ENCODE measurements at regions not wholly inside any gene's neighbourhood (a gene's known extent, or its start where the extent isn't known, plus 50 kb on each side); places are given as distances from the start of the nearest gene placed in this dataset.

DNA sequence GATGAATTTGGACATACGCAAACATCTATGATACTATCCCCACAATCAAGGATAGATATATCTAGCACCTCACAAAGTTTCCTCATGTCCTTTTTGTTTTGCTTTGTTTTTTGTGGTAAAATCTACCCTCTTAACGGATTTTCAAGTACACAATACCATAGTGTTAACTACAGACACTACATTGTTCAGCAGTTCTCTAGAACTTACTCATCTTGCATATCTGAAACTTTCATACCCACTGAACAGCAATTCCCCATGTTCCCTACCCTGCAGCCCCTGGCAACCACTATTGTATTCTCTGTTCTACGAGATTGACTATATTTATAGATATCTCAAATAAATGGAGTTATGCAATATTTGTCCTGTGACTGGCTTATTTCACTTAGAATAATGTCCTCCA lies 58.1 kb upstream of the TJP1 start:
- no peak for DNase-seq (ENCODE audit: low read depth in 2 of 3, low spot score in 1 of 3)

DNA sequence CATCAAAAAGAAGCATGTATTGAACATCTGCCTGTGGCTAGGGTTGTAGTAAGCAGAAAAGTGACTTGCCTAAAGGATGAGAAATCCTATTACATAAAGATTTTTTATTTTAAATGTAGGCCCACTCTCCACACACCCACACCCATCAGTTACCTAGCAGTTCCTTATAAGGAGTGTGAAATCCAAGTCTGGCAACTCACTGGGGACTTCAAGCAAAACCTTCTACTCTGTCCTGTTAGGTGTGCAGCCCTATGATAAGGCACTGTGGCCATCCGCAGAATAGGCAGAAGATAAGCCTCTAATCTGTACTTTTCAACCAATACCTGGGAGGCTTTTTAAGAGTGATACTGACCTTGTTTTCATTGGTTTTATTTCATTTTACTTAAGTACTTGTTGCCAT lies 52.7 kb upstream of the TJP1 start:
- DNase-seq (ENCODE audit: low read depth in 2 of 3, low spot score in 1 of 3): no peak

DNA sequence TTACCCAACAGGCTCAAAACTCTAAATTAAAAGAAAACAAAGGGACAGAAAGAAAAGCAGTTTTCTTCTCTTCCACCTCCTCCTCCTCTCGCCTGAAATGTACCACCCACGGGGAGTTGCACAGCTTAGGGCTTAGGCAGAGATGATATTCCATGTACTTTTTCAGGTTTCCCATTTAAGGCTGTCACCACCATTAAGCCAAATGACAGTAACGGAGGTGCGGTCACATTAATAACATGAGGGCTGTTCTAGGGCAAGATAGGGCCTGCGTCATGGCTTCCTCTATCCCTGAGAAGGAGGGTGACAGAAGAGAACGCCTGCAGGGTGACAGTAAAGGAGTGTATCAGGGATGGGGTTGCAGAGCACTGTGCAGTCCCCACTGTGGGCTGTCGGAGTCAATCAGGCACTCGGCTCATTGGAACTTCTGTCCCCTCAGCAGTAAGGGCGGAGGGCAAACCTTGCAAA lies 51.7 kb upstream of the TJP1 start:
- no peak for DNase-seq (ENCODE audit: low read depth in 2 of 3, low spot score in 1 of 3)

DNA sequence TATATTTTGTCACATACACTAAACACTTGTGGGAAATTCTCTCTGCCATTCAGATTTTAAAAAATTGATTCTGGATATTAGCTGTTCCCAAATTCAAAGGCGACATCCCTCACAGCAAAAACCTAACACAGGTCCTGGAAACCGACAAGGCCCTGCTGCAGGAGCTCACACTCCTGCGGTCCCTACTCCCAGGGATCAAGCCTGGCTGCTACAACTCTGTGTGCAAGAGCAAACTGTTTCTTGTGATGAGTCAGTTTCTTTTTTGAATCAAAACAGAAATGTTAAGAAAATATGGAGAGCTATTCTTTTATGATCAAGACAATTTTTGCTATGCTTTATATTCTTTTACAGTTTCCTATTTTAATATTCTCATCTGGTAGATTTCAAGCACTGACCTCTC lies 51.0 kb upstream of the TJP1 start:
- DNase-seq (ENCODE audit: low read depth in 2 of 3, low spot score in 1 of 3): no peak

DNA sequence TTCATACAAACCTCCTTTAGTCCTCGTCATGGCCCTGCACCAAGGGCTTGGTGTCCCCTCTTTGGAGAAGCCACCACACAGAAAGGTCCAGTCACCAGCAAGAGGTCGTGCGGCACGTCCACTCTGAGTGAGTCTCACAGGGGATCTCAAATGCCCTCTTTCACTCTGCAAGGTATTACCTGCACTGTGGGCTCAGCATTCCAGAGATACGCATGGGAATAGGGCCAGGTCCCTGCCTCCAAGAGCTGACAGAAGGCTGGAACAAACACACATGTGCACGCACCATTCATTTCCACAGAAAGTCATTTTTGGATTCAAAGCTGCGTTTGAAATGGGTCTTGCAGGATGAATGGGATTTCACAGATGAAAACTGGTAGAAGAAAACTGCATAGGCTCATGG lies 50.4 kb upstream of the TJP1 start:
- DNase-seq (ENCODE audit: low read depth in 2 of 3, low spot score in 1 of 3): no peak

Measured in stimulated activated CD4-positive, alpha-beta T cell treated with anti-CD3 and anti-CD28 coated beads, Interleukin-12 subunit alpha, Interleukin-12 subunit beta, amount 100 ng/mL, for 48 hours (primary cell).